SU-DHL-6 (cell line): ENCODE measurements at regions not wholly inside any gene's neighbourhood (a gene's known extent, or its start where the extent isn't known, plus 50 kb on each side); places are given as distances from the start of the nearest gene placed in this dataset.

Experiments used
- EZH2phosphoT487 ChIP-seq: fragments of 200-600 bp; sonication (generic), shearing (Covaris generic); conservative IDR thresholded peaks from 2 replicates; pipeline ENCODE4 v1.6.1; 2018; ENCODE audit warnings: mild to moderate bottlenecking, antibody characterized with exemption, low read length, moderate library complexity, mixed read lengths
- TF ChIP-seq, protein P1 (sequence below): fragments of 200-600 bp; sonication (generic); IDR thresholded peaks from one replicate; pipeline ENCODE4 v1.5.1; 2017; ENCODE audit warnings: antibody characterized with exemption, mild to moderate bottlenecking, low read length, moderate library complexity; ENCODE audit not compliant: insufficient read depth, poor library complexity, severe bottlenecking

DNA sequence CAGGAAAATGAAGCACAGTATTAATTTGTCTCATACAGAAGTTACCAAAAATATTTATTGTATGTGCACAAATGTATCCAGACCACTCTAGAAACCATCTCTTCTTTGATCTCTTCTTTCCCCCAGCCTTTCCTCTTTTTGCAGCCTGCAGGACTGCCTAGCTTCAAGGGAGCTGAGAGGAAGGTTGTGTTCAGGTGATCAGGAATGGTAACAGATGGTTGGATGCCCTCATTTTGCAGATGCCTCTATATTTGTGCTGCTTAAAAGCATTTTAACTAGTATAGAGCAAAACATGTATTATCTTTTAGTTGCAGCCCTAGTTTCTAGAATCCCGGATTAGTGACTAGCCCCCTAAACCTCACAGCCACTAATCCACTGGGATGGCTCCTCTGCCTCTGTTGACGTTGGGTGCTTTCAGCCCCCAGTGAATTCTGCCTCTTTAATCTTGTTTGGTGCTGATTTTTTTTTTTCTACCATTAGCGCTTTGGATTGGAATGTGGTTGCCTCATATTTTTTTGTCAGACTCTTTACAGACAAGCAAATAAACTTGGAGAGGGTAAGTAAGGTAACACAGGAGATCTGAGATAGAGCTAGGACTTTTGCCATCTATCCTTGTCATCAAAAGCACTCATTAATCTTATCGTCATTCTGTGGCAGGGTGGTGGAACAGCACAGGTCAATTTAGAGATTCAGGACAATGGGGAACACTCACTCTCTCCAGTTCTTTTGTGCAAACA, 103.8 kb upstream of the NDUFV2 start:
- TF ChIP-seq, protein P1, sequence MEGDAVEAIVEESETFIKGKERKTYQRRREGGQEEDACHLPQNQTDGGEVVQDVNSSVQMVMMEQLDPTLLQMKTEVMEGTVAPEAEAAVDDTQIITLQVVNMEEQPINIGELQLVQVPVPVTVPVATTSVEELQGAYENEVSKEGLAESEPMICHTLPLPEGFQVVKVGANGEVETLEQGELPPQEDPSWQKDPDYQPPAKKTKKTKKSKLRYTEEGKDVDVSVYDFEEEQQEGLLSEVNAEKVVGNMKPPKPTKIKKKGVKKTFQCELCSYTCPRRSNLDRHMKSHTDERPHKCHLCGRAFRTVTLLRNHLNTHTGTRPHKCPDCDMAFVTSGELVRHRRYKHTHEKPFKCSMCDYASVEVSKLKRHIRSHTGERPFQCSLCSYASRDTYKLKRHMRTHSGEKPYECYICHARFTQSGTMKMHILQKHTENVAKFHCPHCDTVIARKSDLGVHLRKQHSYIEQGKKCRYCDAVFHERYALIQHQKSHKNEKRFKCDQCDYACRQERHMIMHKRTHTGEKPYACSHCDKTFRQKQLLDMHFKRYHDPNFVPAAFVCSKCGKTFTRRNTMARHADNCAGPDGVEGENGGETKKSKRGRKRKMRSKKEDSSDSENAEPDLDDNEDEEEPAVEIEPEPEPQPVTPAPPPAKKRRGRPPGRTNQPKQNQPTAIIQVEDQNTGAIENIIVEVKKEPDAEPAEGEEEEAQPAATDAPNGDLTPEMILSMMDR: no peak
- TF ChIP-seq EZH2phosphoT487: no peak
